GM18951 (cell line): ENCODE measurements at regions not wholly inside any gene's neighbourhood (a gene's known extent, or its start where the extent isn't known, plus 50 kb on each side); places are given as distances from the start of the nearest gene placed in this dataset.

ENCODE experiments used
- POLR2A ChIP-seq: IDR thresholded peaks from 4 replicates; pipeline ENCODE4 v1.6.1; 2011; ENCODE audit warnings: mild to moderate bottlenecking; ENCODE audit not compliant: insufficient read length, insufficient read depth; ENCODE audit errors: extremely low read depth
- in situ Hi-C: fragments of 300-500 bp; cut with MboI; formaldehyde crosslinking; loops from one replicate; pipeline ENCODE4 v1.12.0; 2022; ENCODE audit warnings: low sequenced_read_pairs, mixed read lengths, inconsistent platforms; ENCODE audit not compliant: unreplicated experiment

DNA sequence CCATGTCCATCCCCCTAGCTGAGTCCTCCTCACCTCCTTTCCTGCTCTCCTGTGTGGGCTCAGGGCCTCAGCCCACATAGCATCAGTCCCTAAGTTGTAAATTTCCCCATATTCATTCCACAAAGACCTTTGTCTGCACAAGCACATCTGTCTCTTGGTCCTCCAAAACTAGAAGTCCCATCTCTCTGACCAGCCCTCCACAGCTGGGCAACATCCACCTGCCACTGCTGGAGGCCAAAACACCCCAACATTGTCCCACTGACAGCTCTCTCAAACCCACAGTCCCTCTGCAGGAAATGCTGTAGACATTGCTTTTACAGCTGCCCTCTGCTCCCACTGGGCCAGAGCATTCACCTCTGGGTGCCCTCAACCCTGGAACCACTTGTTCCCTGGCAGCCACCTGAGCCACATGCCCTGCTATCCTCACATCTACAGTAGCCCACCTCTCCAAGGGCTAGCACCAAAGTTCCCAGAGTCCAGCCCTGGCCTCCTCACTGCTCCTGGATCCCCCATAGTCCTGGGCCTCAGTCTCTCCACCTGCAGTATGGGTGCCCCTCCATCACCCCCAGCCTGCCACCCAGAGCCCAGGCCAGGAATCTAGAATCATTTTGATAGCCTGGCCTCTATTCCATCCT lies 1722.7 kb downstream of the TP53TG3F start:
- no peak for TF ChIP-seq POLR2A
- in situ Hi-C loops: no loop called here

DNA sequence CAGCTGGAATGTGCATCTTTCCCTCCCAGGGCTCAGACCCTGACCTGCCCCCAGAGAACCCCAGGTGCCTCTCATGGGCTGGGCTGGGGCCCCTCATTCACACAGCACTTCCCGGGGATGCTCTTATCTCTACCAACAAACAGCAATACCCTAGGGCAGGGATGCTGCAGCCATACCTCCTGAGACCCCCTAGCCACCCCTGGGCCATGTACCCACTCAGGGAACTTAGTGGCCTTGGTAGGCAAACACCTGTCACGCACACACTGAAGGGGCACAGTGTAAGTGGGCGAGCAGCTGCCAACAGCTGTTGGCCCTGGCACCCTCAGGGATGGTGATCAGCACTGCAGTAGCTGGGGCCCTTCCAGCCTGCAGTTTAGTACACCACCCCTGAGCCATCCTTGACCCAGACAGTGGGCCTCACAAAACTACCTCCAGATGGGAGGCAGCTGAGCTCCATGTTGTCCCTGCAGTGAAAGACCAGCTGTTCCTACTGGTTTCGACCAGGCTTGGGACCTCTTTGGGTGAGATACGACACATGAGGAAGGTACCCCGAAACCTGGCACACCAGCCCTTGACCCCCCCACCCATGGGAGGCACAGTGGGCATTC lies 1723.6 kb downstream of the TP53TG3F start:
- no peak for TF ChIP-seq POLR2A
- in situ Hi-C loops: no loop called here

DNA sequence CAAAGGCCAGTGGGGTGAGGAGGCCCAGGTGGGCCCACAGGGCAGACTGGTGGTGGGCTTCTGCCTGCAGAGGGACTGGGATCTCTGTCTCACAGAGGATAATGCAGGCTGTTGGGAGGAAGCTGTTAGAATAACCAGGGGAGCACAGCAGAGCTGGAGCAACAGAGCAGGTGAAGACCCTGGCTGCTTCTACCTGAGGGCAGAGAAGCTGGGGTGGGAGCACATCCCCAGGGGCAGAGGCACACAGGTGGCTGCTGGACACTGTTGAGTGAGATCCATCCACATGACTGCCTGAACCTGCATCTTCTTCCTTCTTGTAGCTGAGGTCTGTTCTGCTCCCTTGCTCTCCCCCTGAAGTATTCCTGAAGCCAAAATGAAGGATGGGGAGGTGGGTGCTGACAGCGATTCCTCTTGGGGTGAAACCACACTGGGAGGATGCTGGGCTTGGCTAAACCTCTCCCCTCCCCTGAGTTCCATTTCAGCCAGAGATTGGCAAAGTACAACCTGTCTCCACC lies 1725.0 kb downstream of the TP53TG3F start:
- TF ChIP-seq POLR2A: no peak
- in situ Hi-C loops: no loop called here

DNA sequence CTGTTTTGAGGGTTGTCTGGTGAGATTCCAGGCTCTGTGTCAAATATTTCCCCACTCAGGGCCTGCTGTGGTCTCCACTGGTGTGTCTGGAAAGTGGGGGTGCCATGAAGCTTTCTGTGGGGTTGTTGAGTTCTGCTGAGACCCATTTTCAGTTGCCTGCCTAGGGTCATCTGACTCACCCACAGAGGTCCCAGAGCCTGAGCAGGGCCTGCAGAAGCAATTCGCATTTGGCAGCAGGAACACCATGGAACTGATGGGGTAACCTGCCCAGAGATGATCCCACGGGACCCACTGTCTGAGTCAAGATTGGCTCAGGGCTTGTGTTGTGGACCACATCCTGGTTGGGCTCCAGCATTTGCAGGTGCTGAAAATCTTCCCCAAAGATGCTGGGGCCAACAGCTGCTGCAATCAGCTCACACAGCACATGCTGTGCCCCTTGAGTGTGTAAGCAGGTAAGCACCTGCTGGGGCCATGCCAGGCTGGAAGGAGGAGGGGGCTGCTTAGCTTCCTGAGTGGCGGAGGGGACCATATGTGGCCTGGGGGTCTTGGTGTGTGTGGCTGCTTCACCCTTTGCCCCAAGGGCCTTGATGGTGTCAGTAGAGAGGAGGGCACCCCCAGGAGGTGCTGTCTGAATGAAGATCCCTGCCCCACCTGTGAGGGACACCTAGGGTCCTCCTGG lies 1726.1 kb downstream of the TP53TG3F start:
- in situ Hi-C loops: no loop called here
- no peak for TF ChIP-seq POLR2A

DNA sequence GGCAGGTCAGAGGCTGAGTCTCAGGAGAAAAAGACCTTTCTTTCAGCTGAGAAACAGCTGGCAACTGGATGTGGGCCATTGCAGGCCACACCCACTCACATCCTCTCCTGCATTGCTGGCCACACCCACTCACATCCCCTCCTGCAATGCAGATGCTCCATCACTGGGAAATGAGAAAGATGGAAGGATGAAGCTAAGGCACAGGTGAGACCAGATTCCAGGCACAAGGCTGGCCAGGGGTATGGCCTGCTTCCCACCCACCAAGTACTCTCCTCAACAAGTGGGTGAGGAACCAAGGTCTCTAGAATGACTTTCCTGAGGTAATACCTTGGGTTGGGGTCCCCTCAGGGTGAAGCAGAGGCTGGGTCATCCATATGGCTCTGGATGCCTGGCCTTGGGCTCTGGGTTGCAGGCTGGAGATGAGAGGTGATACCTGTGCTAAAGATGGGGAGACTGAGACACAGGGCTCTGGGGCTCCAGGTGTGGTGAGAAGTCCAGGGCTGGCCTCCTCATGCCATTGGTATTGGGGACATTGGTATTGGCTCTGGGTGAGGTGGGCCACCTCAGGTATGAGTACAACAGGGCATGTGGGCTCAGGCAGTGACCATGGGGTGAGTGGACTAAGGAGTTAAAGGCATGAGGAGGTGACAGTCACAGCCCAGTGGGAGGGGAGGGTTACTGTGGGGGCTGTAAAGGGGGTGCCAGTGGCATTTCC lies 1726.8 kb downstream of the TP53TG3F start:
- in situ Hi-C loops: no loop called here
- TF ChIP-seq POLR2A: no peak

DNA sequence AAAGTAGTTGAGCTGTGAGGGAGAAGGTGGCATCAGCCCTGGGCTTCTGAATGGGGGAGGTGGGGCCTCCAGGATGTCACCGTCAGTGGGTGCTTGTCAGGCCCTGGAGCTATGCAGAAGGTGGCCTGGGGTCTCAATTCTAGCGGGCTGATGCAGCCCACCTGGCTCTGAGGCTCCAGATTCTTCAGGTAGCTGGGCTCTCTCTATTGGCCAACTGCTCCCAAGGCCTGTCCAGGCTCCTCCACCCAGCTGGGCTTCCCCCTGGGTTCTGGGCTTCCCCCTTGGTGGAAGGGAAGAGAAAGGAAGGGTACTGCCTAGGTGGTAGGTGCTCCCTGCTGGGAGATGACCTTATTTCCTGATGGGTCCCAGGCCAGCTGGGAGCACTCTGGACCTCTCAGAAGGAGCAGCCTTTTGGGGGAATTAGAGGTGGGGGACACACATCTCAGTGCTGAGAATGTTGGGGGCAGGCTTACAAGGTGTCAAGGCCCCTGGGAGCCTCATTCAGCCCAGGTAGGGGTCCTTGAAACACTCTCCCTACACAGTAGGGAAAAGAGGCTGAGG lies 1728.3 kb downstream of the TP53TG3F start:
- in situ Hi-C loops: no loop called here
- no peak for TF ChIP-seq POLR2A

DNA sequence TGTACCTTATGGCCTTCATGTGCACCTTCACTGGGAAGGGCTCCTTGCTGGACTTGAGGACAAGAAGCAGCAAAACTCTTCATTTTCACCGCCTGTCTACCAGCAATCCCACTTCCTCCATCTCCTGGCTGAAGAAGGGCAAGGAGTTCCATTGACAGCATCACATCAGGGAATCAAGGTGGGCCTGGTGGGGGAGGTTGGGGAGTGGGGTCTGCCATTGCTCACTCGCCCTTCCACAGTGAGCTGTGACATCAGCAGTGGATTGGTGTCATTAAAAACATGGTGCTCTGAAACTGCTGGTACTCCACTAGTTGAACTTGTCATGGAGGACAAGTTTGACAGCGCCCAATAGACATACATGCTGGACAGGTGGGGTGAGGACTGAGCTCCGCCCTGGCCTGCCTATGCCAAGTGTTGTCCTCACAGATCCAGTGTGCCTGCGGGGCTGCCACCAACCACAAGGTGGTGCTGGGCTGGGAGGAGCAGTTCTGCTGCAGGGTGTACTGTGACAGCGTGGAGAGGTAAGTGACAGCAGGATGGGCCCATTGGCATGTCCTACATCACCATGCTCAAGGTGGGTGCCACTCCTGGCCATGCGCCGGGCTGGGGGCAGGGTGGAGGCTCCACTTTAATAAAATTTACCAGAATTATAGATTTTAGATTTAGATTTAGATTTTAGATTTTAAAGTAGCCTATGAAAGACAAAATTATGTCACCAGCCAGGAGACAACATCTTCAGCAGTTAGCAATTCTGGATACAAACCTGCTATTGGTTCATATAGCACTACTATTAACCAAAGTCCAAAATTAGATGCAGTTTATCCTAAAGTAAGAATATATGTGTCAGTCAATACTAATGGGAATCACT lies 1729.1 kb downstream of the TP53TG3F start:
- TF ChIP-seq POLR2A: no peak
- in situ Hi-C loops: no loop called here

DNA sequence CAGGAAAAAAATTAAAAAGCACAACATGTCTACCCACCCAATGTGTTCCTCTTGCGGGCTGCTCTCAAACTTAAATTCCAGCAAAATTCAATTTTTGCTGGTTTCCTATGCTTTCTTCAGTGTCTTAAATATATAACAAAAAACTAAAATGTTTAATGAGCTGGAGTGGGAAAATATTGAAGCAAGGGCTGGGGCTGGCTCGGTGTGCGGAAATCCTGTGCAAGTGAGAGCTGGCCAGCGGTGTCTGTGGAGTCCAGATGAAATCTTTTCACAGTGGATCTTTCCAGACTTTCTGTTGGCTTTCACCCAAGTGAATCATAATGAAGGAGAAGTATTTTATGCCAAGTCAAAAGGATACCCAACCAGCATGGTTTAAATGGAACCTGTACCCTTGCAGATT lies 1733.6 kb downstream of the TP53TG3F start:
- in situ Hi-C loops: no loop called here
- no peak for TF ChIP-seq POLR2A

DNA sequence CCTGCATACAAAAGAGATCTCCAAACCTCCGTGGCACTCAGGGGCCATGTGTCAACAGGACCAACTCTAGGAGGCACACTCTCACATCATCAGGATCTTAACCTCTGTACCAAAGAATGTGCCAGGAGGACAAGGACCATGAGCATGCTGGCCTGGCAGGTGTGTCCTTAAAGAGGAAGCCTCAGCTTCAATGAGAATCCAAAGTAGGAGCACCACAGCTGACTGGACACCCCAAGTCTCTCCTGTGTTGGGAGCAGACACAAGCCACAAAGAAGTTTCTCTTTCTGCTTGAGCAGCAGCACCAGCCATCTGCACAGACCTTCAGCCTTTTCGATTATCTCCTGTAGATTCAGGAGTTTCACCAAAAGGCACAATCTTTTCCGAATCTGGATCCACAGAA lies 1734.5 kb downstream of the TP53TG3F start:
- TF ChIP-seq POLR2A: no peak
- in situ Hi-C loops: no loop called here

DNA sequence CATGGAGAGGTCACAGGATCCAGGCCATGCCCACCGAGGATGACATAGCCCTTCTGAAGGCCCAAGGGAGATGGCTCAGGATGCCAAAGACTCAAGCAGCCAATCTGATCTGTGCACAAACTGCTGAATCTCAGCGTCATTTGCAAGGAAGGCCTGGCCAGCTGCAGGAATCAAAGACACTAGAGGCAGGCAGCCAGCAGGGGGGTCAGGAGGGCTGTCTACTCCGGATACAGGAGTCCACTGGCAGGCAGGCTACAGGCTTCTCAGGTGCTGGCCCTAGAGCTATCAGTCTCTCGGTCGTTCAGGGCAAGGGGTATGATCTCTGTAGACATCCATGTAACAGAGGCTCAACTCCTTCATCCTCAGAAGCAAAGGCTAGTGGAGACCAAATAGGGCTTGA lies 1735.3 kb downstream of the TP53TG3F start:
- no peak for TF ChIP-seq POLR2A
- in situ Hi-C loops: no loop called here

DNA sequence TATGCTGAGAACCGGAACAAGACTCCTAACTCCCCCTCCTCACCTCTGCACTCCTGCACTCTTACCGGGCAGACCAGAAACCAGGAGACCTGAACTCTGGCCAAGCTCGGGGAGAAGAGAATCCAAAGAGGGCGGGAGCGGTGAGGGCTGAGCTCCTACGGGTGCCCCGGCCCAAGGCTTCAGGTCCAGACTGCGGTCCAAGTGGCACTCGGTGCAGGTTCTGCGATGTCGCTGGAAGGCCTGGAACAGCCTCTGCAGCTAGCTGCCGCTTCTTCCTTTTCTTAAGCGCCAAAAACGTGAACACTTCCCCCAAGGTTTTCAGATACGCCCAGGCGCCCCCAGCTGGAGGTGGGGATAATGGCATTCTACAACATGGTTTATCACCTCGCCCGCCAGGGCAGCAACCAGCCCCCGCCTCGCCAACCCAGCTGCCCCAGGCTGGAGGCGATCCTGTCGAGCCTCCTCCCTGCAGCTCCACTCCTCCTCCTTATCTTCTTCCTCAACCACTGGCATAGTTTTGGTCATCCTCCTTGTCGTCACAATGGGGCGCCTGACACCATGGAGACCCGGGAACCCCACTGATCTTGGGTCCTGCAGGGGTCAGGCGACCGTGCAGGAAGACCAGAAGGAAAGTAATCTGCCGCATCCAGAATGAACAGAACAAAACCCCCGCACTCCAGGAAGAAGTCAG lies 1735.9 kb downstream of the TP53TG3F start:
- TF ChIP-seq POLR2A: no peak
- in situ Hi-C loops: no loop called here

DNA sequence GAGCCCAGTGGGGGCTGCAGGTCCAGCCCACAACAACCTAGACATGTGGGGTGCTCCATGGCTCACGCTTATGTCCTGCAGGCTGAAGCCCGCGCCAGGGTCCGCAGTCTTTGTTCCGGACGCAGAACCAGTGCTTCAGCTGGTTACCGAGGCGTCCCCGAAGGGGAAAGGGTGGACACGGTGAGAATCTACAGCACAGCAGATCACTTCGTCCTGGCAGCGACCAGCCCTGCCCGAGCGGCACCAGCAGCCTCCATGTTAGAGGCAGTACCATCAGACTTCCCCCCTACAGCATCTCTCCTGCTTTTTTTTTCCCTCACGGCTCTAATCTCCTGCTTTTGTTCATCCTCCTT lies 1736.4 kb downstream of the TP53TG3F start:
- in situ Hi-C loops: no loop called here
- no peak for TF ChIP-seq POLR2A
